HEK293T (cell line): ENCODE measurements at regions not wholly inside any gene's neighbourhood (a gene's known extent, or its start where the extent isn't known, plus 50 kb on each side); places are given as distances from the start of the nearest gene placed in this dataset.

Source experiments
- ARNT ChIP-seq: fragments of 450-650 bp; IDR thresholded peaks from 2 replicates; pipeline ENCODE4 v1.6.1; 2017; ENCODE audit warnings: mild to moderate bottlenecking
- BHLHE40 ChIP-seq: fragments of 450-650 bp; IDR thresholded peaks from 2 replicates; pipeline ENCODE4 v1.6.1; 2016; ENCODE audit warnings: mild to moderate bottlenecking, moderate library complexity, borderline replicate concordance
- CTBP1 ChIP-seq: fragments of 450-650 bp; IDR thresholded peaks from 2 replicates; pipeline ENCODE4 v1.6.1; 2016; ENCODE audit warnings: borderline replicate concordance
- FOXA1 ChIP-seq: fragments of 450-650 bp; IDR thresholded peaks from 2 replicates; pipeline ENCODE4 v1.6.1; 2016; ENCODE audit warnings: mild to moderate bottlenecking
- FOXK2 ChIP-seq: fragments of 450-650 bp; IDR thresholded peaks from 2 replicates; pipeline ENCODE4 v1.6.1; 2016; ENCODE audit warnings: mild to moderate bottlenecking
- FOXM1 ChIP-seq: fragments of 450-650 bp; IDR thresholded peaks from 2 replicates; pipeline ENCODE4 v1.6.1; 2017; ENCODE audit warnings: mild to moderate bottlenecking, borderline replicate concordance
- L3MBTL2 ChIP-seq: fragments of 450-650 bp; conservative IDR thresholded peaks from 2 replicates; pipeline ENCODE4 v1.6.1; 2016; ENCODE audit warnings: mild to moderate bottlenecking
- LEF1 ChIP-seq: fragments of 450-650 bp; IDR thresholded peaks from 2 replicates; pipeline ENCODE4 v1.6.1; 2017; ENCODE audit warnings: mild to moderate bottlenecking, borderline replicate concordance
- NFRKB ChIP-seq: fragments of 450-650 bp; IDR thresholded peaks from 2 replicates; pipeline ENCODE4 v1.6.1; 2016; ENCODE audit warnings: mild to moderate bottlenecking, moderate library complexity
- SP1 ChIP-seq: fragments of 450-650 bp; IDR thresholded peaks from 2 replicates; pipeline ENCODE4 v1.6.1; 2017
- SUZ12 ChIP-seq: fragments of 450-650 bp; IDR thresholded peaks from 2 replicates; pipeline ENCODE4 v1.6.1; 2016; ENCODE audit warnings: mild to moderate bottlenecking
- ZNF384 ChIP-seq: fragments of 450-650 bp; IDR thresholded peaks from 2 replicates; pipeline ENCODE4 v1.6.1; 2016

DNA sequence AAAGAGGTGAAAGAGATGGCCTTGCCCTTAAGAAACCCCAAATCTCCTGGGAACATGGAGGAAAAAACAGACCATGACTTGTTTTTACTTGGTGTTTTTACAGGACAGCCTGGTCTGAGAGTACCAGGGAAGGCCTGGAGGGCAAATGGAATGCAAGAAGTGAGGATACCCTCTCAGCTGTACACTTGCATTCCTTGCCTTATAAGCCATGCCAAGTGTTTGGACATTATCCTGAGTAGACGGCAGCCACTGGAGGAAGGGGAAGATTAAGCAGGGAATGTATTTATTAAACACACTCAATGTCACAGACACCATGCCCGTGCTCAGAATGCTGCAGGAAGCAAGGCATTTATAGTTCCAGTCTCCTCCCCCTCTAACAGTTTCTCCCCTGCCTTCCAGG, 581.4 kb downstream of the CDK5RAP2 start:
- no peak for TF ChIP-seq SP1
- no peak for TF ChIP-seq FOXK2
- TF ChIP-seq L3MBTL2 = no peak
- TF ChIP-seq BHLHE40 = no peak
- TF ChIP-seq SUZ12 = no peak
- TF ChIP-seq NFRKB = no peak
- no peak for TF ChIP-seq FOXA1
- no peak for TF ChIP-seq CTBP1
- TF ChIP-seq FOXM1 = no peak
- no peak for TF ChIP-seq ZNF384
- TF ChIP-seq LEF1 = no peak
- no peak for TF ChIP-seq ARNT
